B cell (primary cell): ENCODE measurements at regions not wholly inside any gene's neighbourhood (a gene's known extent, or its start where the extent isn't known, plus 50 kb on each side); places are given as distances from the start of the nearest gene placed in this dataset.

Experiments
- EZH2 ChIP-seq: IDR thresholded peaks from 2 replicates; pipeline ENCODE4 v1.6.1; 2012; ENCODE audit warnings: borderline replicate concordance, low read depth, mild to moderate bottlenecking, moderate library complexity, low read length; ENCODE audit not compliant: insufficient read depth, poor library complexity, severe bottlenecking
- TF ChIP-seq, protein P1 (sequence below): fragments of 200-600 bp; IDR thresholded peaks from one replicate; pipeline ENCODE4 v1.8.0; 2022; ENCODE audit warnings: antibody characterized with exemption, mild to moderate bottlenecking

DNA sequence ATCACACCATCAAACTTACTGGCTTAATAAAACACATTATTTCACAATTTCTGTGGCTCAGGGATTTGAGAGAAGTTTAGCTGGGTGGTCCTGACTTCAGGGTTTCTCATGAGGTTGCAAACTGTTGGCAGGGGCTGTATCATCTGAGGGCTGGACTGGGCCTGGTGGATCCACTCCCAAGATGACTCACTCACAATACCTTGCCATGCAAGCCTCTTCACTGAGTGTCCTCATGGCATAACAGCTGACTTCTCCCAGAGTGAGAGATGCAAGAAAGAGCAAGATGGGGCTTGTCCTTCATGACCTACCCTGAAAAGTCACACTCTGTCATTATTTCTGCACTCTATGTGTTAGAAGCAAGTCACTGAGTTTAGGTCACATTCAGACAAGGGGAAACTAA, 73.8 kb downstream of the AQP4 start:
- TF ChIP-seq, protein P1, sequence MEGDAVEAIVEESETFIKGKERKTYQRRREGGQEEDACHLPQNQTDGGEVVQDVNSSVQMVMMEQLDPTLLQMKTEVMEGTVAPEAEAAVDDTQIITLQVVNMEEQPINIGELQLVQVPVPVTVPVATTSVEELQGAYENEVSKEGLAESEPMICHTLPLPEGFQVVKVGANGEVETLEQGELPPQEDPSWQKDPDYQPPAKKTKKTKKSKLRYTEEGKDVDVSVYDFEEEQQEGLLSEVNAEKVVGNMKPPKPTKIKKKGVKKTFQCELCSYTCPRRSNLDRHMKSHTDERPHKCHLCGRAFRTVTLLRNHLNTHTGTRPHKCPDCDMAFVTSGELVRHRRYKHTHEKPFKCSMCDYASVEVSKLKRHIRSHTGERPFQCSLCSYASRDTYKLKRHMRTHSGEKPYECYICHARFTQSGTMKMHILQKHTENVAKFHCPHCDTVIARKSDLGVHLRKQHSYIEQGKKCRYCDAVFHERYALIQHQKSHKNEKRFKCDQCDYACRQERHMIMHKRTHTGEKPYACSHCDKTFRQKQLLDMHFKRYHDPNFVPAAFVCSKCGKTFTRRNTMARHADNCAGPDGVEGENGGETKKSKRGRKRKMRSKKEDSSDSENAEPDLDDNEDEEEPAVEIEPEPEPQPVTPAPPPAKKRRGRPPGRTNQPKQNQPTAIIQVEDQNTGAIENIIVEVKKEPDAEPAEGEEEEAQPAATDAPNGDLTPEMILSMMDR: no peak
- no peak for TF ChIP-seq EZH2
